Right ventricle myocardium inferior (tissue), 1 donor: ENCODE measurements at regions not wholly inside any gene's neighbourhood (a gene's known extent, or its start where the extent isn't known, plus 50 kb on each side); places are given as distances from the start of the nearest gene placed in this dataset.
"Not testable (repeated sequence)": the region's sequence is repeated elsewhere in the genome, so short reads cannot be mapped to it uniquely, and the experiment has no call there.

ENCODE experiments used
- ATAC-seq: fragments of 200-7000 bp; cut with Tn5 transposase; one replicate; pipeline ENCODE4 v1.9.1; 2020; ENCODE audit warnings: mild to moderate bottlenecking, moderate library complexity
- DNase-seq: peaks from one replicate; pipeline ENCODE4 v3.0.0; 2021; ENCODE audit errors: missing footprints
- intact Hi-C: fragments of 100-400 bp; cut with DNase I; formaldehyde crosslinking; loops from one replicate; pipeline ENCODE4 v1.11.0; 2022
- donor health status: DM: no; HTN: yes; CAD: no; lungs with severe emphysema.

GRCh38 chr9:111276431-111277128 lies 53.4 kb downstream of the OR2K2 start:
- DNase-seq: no peak
- no peak for ATAC-seq
- intact Hi-C loops: no loop called here

- ATAC-seq (no peak), DNase-seq (no peak)
- intact Hi-C loops: no loop called here
These were observed 55.3 kb downstream of the OR2K2 start for GRCh38 chr9:111274737-111275136.

- intact Hi-C loops: no loop called here
- DNase-seq (no peak), ATAC-seq (no peak)
These were observed 57.4 kb downstream of the OR2K2 start for GRCh38 chr9:111272581-111272980.

- DNase-seq (no peak), ATAC-seq (no peak)
- intact Hi-C loops: no loop called here
These were observed 58.4 kb downstream of the OR2K2 start for GRCh38 chr9:111271481-111272080.

- no peak for ATAC-seq
- intact Hi-C loops: no loop called here
- DNase-seq: no peak
These were observed 59.0 kb downstream of the OR2K2 start for GRCh38 chr9:111271047-111271446.

GRCh38 chr9:111266024-111266423 lies 64.0 kb downstream of the OR2K2 start:
- ATAC-seq, intact Hi-C loops, DNase-seq: not testable (repeated sequence)

- DNase-seq: no peak
- no peak for ATAC-seq
- intact Hi-C loops: no loop called here
These were observed 66.9 kb downstream of the OR2K2 start for GRCh38 chr9:111263116-111263515.

GRCh38 chr9:111258875-111259271 lies 71.2 kb downstream of the OR2K2 start:
- intact Hi-C loops: no loop called here
- ATAC-seq (no peak), DNase-seq (no peak)

- DNase-seq (no peak), ATAC-seq (no peak)
- intact Hi-C loops: no loop called here
These were observed 71.7 kb downstream of the OR2K2 start for GRCh38 chr9:111258209-111258874.

- ATAC-seq (no peak), DNase-seq (no peak)
- intact Hi-C loops: no loop called here
These were observed 76.1 kb downstream of the OR2K2 start for GRCh38 chr9:111253742-111254437.

- intact Hi-C loops: no loop called here
- no peak for ATAC-seq
- no peak for DNase-seq
These were observed 78.9 kb downstream of the OR2K2 start for GRCh38 chr9:111250875-111251842.

GRCh38 chr9:111237447-111237846 lies 92.6 kb downstream of the OR2K2 start:
- no peak for ATAC-seq
- intact Hi-C loops: no loop called here
- no peak for DNase-seq

- intact Hi-C loops: no loop called here
- DNase-seq: no peak
- no peak for ATAC-seq
These were observed 93.7 kb downstream of the OR2K2 start for GRCh38 chr9:111236332-111236731.

- intact Hi-C loops: no loop called here
- ATAC-seq: no peak
These were observed 96.1 kb downstream of the OR2K2 start for GRCh38 chr9:111233963-111234362.

GRCh38 chr9:111232997-111233790 lies 96.8 kb downstream of the OR2K2 start:
- ATAC-seq (peak; percentile 37), DNase-seq (no peak)
- intact Hi-C loops: no loop called here

More at GRCh38 chr9:111233963-111234362, 96.1 kb downstream of the OR2K2 start:
- DNase-seq: no peak

- intact Hi-C loops: no loop called here
- ATAC-seq: no peak
- DNase-seq: no peak
These were observed 98.0 kb downstream of the OR2K2 start for GRCh38 chr9:111231801-111232580.

GRCh38 chr9:111222757-111223156 lies 107.3 kb downstream of the OR2K2 start:
- DNase-seq (no peak), ATAC-seq (no peak)
- intact Hi-C loops: no loop called here
